GM21723 (cell line): ENCODE measurements at regions not wholly inside any gene's neighbourhood (a gene's known extent, or its start where the extent isn't known, plus 50 kb on each side); places are given as distances from the start of the nearest gene placed in this dataset.
"Not testable (repeated sequence)": the region's sequence is repeated elsewhere in the genome, so short reads cannot be mapped to it uniquely, and the experiment has no call there.

Experiments used
- ATAC-seq: cut with Tn5 transposase; IDR thresholded peaks from one replicate; pipeline ENCODE4 v1.9.1; 2021; ENCODE audit warnings: mild to moderate bottlenecking, moderate library complexity; ENCODE audit not compliant: unreplicated experiment

- no peak for ATAC-seq
Observed at GRCh38 chr2:75925331-75926024, 214.8 kb upstream of the GCFC2 start.

GRCh38 chr2:75922191-75922590 is 211.5 kb upstream of the GCFC2 start:
- ATAC-seq = no peak

GRCh38 chr2:75920859-75921551 is 210.3 kb upstream of the GCFC2 start:
- ATAC-seq = no peak

DNA sequence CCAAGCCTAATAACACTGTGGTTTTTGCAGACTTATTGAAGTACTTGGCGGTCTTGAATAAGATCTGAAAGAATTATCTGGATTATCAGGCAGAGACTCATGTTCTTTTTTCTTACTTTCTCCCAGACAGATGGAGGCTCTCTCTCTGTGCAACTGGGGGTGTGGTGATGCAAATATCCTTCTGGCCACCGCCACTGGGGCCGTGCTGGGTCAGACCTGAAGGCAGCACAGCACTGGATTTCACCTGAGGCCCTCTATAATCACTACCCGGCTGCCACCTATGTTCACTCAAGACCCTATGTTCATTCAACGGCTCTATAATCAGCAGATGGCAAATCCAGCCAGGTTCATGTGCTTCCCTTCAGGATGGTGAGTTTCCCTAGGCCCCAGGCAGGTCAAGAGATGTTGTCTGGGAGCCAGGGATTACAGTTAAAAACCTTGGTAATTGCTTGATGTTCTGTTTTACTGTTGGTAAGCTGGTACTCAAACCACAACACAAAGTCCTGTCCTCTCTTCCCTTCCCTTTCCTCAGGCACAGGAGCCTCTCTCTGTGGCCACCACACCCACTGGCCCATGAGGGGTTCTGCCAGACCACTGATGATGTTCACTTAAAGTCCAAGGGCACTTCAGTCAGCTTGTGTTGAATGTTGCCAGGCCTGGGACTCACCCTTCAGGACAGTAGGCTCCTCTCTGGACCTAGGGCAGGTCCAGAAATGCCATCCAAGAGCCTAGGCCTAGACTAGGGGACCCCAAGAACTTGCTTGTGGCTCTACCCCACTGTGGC is 205.3 kb upstream of the GCFC2 start:
- ATAC-seq = no peak

GRCh38 chr2:75896779-75897366 is 186.2 kb upstream of the GCFC2 start:
- ATAC-seq = peak; percentile 92

DNA sequence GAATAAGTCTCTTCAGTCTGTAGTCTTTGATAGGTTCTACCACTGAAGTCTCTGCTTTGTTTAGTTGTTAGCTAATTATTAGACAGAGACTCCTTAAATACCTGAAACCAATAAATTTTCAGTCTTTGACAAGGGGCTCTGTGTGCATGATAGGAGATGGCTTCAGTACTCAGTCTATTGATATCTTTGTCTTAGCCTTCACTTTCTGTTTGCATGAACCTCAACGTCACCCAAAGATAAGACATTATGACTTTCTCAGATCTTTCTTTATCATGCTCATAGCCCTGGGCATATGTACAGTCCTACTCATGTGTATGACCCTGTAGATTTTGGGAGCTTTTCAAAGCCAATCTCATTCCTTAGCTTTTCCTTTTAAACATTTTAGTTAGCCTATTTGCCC is 183.5 kb upstream of the GCFC2 start:
- ATAC-seq = peak; percentile 53

GRCh38 chr2:75892490-75892889 is 181.8 kb upstream of the GCFC2 start:
- ATAC-seq = no peak

DNA sequence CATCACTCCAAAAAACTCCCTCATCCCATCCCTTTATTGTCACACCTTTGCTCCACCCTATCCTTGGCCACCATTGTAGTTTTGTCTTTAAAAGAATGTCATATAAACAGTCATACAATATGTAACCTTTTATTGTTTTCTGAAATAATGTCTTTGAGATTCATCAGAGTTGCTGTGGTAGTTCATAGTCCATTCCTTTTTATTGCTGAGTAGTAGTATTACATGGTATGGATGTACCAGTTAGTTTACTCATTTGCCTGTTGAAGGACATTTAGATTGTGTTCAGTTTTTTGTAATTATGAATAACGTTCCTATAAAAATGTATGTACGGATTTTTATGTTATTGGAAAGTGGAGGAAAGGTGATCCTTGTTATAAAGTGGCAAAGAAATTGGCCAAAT is 171.8 kb upstream of the GCFC2 start:
- ATAC-seq = no peak

- not testable (repeated sequence) for ATAC-seq
Observed at GRCh38 chr2:75875606-75876005, 164.9 kb upstream of the GCFC2 start.

GRCh38 chr2:75871762-75872614 is 161.3 kb upstream of the GCFC2 start:
- not testable (repeated sequence) for ATAC-seq

DNA sequence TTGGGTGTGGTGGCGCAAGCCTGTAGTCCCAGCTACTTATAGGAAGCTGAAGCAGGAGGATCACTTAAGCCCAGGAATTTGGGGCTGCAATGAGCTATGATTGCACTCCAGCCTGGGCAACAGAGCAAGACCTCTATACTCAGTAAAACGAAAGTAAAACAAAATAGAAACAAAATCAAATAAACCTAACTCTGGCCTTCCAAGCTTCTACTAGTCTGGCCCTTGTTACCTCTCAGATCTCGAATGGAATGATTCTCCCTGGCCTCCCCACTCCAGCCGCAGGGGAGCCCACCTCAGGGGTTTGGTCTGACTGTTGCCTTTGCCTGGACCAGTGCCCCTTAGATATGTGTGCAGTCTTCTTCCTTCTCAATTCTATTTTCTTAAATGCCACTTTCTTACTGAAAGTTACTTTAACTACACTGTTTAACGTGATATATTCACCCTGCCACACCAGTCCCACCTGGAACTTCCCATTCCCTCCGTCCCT is 160.0 kb upstream of the GCFC2 start:
- no peak for ATAC-seq

- ATAC-seq = no peak
Observed at GRCh38 chr2:75870133-75870532, 159.4 kb upstream of the GCFC2 start.

- no peak for ATAC-seq
Observed at GRCh38 chr2:75865702-75866101, 155.0 kb upstream of the GCFC2 start.

GRCh38 chr2:75865083-75865482 is 154.4 kb upstream of the GCFC2 start:
- no peak for ATAC-seq

GRCh38 chr2:75862547-75862946 is 151.8 kb upstream of the GCFC2 start:
- no peak for ATAC-seq

GRCh38 chr2:75853436-75853835 is 142.7 kb upstream of the GCFC2 start:
- no peak for ATAC-seq

DNA sequence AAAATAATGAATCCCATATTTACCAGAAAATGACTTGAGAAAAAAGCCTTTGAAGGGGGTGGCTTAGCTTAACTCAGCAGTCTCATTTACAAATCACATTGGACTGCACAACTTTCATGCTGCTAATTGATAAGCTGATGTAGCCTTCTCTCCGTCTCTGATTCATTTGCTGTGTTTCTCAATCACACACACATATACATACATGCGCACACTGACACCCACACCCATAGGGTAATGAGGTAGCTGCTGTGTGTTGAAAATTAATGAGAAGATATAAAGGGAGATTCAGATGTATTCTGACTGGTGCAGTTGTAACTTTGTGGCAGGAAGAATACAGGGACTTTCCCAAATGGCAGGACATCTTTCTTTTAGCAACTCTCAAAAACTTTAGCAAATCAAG is 141.9 kb upstream of the GCFC2 start:
- no peak for ATAC-seq

DNA sequence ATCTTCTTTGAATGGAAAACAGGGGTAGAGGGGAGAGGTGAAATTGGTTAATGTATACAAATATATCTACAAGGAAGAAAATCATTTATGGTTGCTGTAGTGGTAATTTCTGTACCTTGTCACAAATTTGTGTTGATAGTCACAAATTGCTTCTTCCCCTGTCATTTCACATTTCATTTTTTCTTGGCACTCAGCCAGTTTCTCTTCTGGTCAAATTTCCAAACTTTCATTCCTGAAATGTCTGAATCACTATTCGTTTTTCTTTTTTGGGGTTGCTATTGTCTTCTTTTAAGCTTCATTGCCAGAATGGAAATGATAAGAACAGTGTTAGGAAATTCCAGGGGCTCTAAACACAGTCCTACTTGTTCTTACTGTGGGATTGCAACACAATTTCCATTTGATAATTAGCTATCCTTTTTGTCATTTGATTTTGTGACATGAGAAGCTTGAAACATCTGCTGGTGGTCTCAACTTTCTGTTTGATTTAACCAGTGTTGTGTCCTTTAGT is 136.0 kb upstream of the GCFC2 start:
- ATAC-seq = no peak

GRCh38 chr2:75844651-75845050 is 133.9 kb upstream of the GCFC2 start:
- ATAC-seq = peak; percentile 47

- not testable (repeated sequence) for ATAC-seq
Observed at GRCh38 chr2:75834588-75834987, 123.9 kb upstream of the GCFC2 start.
